Activated CD4-positive, alpha-beta T cell treated with anti-CD3 and anti-CD28 coated beads for 24 hours (primary cell): ENCODE measurements at regions not wholly inside any gene's neighbourhood (a gene's known extent, or its start where the extent isn't known, plus 50 kb on each side); places are given as distances from the start of the nearest gene placed in this dataset.

Source experiments
- DNase-seq, 2 donors: peaks; one replicate each; pipeline ENCODE4 v3.0.0-alpha.2; 2020; ENCODE audit warnings: low read depth in 2 of 2

GRCh38 chr9:129270205-129270604 is 92.1 kb upstream of the IER5L start:
- DNase-seq = peak in 1 of 2 donors; percentile 19

GRCh38 chr9:129267141-129267540 is 89.1 kb upstream of the IER5L start:
- DNase-seq = no peak

GRCh38 chr9:129266536-129266935 is 88.5 kb upstream of the IER5L start:
- DNase-seq = no peak

- no peak for DNase-seq
These were observed 86.3 kb upstream of the IER5L start for GRCh38 chr9:129264388-129264787.

GRCh38 chr9:129263836-129264235 is 85.8 kb upstream of the IER5L start:
- no peak for DNase-seq

- DNase-seq = no peak
These were observed 84.2 kb upstream of the IER5L start for GRCh38 chr9:129262261-129262660.

GRCh38 chr9:129259375-129259774 is 81.3 kb upstream of the IER5L start:
- DNase-seq = no peak

GRCh38 chr9:129258823-129259301 is 80.8 kb upstream of the IER5L start:
- no peak for DNase-seq

- DNase-seq = peak; percentile 81 to 87
These were observed 80.2 kb upstream of the IER5L start for GRCh38 chr9:129258124-129258822.

- DNase-seq = no peak
These were observed 79.1 kb upstream of the IER5L start for GRCh38 chr9:129256959-129257713.

GRCh38 chr9:129254566-129255287 is 76.7 kb upstream of the IER5L start:
- no peak for DNase-seq

GRCh38 chr9:129253803-129254381 is 75.8 kb upstream of the IER5L start:
- no peak for DNase-seq

- no peak for DNase-seq
These were observed 75.1 kb upstream of the IER5L start for GRCh38 chr9:129252937-129253802.

GRCh38 chr9:129250786-129251185 is 72.7 kb upstream of the IER5L start:
- DNase-seq = no peak

- no peak for DNase-seq
These were observed 69.5 kb upstream of the IER5L start for GRCh38 chr9:129247285-129248153.

- DNase-seq = no peak
These were observed 67.2 kb upstream of the IER5L start for GRCh38 chr9:129245276-129245675.

- DNase-seq = no peak
These were observed 65.0 kb upstream of the IER5L start for GRCh38 chr9:129242971-129243561.

- DNase-seq = no peak
These were observed 64.3 kb upstream of the IER5L start for GRCh38 chr9:129242191-129242941.

- no peak for DNase-seq
These were observed 63.7 kb upstream of the IER5L start for GRCh38 chr9:129241725-129242124.
